ENCODE measurements at regions not wholly inside any gene's neighbourhood (a gene's known extent, or its start where the extent isn't known, plus 50 kb on each side); places are given as distances from the start of the nearest gene placed in this dataset.
A peak's percentile ranks its signal among the peaks of the same experiment; 100 is the strongest.

DNA sequence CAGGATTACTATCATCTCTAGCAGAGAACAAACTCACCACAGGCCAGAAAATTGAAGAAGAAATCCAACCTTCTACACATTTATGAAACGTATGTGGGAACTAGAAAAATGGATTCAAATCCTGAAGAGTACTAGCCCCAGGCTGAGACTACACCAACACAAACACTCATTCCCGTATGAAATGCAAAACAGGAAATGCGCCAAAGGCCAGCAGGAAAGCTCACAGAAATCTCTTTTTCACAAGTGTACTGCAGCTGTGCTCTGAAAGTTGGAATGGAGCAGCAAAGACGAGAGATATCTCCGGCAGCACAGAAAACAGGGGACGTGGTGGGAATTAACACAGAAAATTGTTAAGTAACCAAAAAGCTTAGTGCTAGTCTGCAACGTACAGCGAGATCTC lies 913.5 kb downstream of the TDRD15 start:
- no peak for TF ChIP-seq EZH2 (IDR thresholded peaks at IDR 0.05)
- TF ChIP-seq POLR2AphosphoS5 (IDR thresholded peaks at IDR 0.05; ENCODE audit: borderline replicate concordance, low read depth, low read length): peak; percentile 48; the same call in 1 of the 2 replicates
- TF ChIP-seq FOXP2 (optimal IDR thresholded peaks at IDR 0.05; ENCODE audit: control extremely low read depth, extremely low read length, insufficient read depth): no peak

All from SK-N-MC (cell line).